Karpas-422 (cell line): ENCODE measurements at regions not wholly inside any gene's neighbourhood (a gene's known extent, or its start where the extent isn't known, plus 50 kb on each side); places are given as distances from the start of the nearest gene placed in this dataset.
"Not testable (repeated sequence)": the region's sequence is repeated elsewhere in the genome, so short reads cannot be mapped to it uniquely, and the experiment has no call there.

Source experiments
- DNase-seq: peaks from one replicate; pipeline ENCODE4 v3.0.0-alpha.2; 2015
- H2AFZ ChIP-seq: fragments of 200-600 bp; sonication (generic); 2 replicates; pipeline ENCODE4 v1.6.1; 2014; ENCODE audit warnings: antibody characterized with exemption, low read length, mixed read lengths
- H3K27ac ChIP-seq: fragments of 200-600 bp; sonication (generic); 2 replicates; pipeline ENCODE4 v1.5.1; 2014; ENCODE audit warnings: mild to moderate bottlenecking, low read length, moderate library complexity
- H3K27me3 ChIP-seq: fragments of 200-600 bp; sonication (generic); 2 replicates; pipeline ENCODE4 v1.6.1; 2014; ENCODE audit warnings: low read length, mixed read lengths
- H3K36me3 ChIP-seq: fragments of 200-600 bp; sonication (generic); 2 replicates; pipeline ENCODE4 v1.6.1; 2014; ENCODE audit warnings: low read length, mixed read lengths; ENCODE audit not compliant: insufficient read depth
- H3K4me1 ChIP-seq: fragments of 200-600 bp; sonication (generic); 2 replicates; pipeline ENCODE4 v1.6.1; 2014; ENCODE audit warnings: mild to moderate bottlenecking, low read length, mixed read lengths
- H3K4me2 ChIP-seq: fragments of 200-600 bp; sonication (generic); 2 replicates; pipeline ENCODE4 v1.6.1; 2014; ENCODE audit warnings: low read length, low read depth, mild to moderate bottlenecking; ENCODE audit not compliant: poor library complexity, severe bottlenecking
- H3K4me3 ChIP-seq: fragments of 200-600 bp; sonication (generic); 2 replicates; pipeline ENCODE4 v1.5.1; 2014; ENCODE audit warnings: mild to moderate bottlenecking, antibody characterized with exemption, low read length, mixed read lengths
- H3K79me2 ChIP-seq: fragments of 200-600 bp; sonication (generic); 2 replicates; pipeline ENCODE4 v1.6.1; 2014; ENCODE audit warnings: mild to moderate bottlenecking, low read length, mixed read lengths
- H3K9ac ChIP-seq: fragments of 200-600 bp; sonication (generic); 2 replicates; pipeline ENCODE4 v1.6.0; 2014; ENCODE audit warnings: low read length
- H3K9me2 ChIP-seq: fragments of 200-600 bp; sonication (generic), shearing (Covaris generic); replicated peaks from 2 replicates; pipeline ENCODE4 v1.6.0; 2014; ENCODE audit warnings: mild to moderate bottlenecking, low read length, moderate library complexity; ENCODE audit not compliant: insufficient read depth
- H3K9me3 ChIP-seq: fragments of 300-700, 200-600 bp; sonication (generic); 2 replicates; pipeline ENCODE4 v1.6.1; 2014; ENCODE audit warnings: low read length, mixed read lengths
- H4K20me1 ChIP-seq: fragments of 200-600 bp; sonication (generic); 2 replicates; pipeline ENCODE4 v1.6.1; 2014; ENCODE audit warnings: mild to moderate bottlenecking, antibody characterized with exemption, low read length, low read depth; ENCODE audit not compliant: insufficient read depth

DNA sequence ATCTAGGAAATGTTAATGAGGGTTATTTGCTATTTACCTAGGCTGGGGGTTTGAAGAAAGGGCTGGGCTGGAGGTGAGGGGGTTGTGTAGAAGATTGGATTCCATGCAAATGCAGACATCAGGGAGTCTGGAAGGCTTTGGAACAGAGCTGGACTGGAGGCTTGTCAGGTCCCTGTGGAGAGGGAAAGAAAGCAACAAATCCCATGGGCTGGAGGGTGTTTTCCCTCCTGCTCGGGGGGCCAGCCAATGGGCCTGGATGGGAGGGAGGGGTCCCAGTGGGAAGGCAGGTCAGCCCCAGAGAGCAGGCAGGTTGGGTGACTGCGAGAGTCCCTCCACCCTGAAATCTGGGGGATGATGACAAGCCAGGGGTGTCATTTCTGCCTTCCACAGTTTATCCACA, 431.8 kb downstream of the RPS24 start:
- no peaks in the 10 kb centered on the region for H3K9me3 ChIP-seq
- H3K4me3 ChIP-seq, result no peak overlapping the region
- no peaks in the 10 kb centered on the region for H3K9me2 ChIP-seq
- H3K27ac ChIP-seq, result no peak overlapping the region
- H3K9ac ChIP-seq, result no peak overlapping the region
- no peak overlapping the region for H2AFZ ChIP-seq
- H3K79me2 ChIP-seq, result no peaks in the 10 kb centered on the region
- no peaks in the 10 kb centered on the region for H4K20me1 ChIP-seq
- no peaks in the 10 kb centered on the region for H3K36me3 ChIP-seq
- no peaks in the 10 kb centered on the region for H3K4me1 ChIP-seq
- no peak for DNase-seq
- no peaks in the 10 kb centered on the region for H3K27me3 ChIP-seq
- H3K4me2 ChIP-seq, result no peak overlapping the region

DNA sequence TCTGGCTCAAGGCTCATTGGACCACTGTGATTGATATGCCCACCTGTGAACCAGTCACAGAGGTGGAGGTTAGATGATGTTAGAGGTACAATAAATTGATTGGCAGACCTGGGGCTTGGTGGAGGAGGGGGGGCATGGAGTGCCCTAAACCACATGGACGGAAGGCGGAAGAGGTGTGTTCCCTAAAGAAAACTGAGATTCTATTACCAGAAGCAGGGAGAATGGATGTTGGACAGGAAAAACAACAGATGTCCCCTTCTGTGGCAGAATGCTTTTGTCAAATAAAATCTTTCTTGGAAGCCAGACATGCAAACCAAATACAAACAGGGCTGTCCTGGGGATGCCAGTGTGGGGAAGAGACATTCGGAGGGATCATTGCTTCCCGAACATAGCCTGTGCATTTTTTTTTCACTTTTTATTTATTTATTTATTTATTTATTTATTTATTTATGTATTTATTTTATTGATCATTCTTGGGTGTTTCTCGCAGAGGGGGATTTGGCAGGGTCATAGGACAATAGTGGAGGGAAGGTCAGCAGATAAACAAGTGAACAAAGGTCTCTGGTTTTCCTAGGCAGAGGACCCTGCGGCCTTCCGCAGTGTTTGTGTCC, 433.9 kb downstream of the RPS24 start:
- no peak overlapping the region for H3K9ac ChIP-seq
- H4K20me1 ChIP-seq, result no peaks in the 10 kb centered on the region
- H3K79me2 ChIP-seq, result no peaks in the 10 kb centered on the region
- H3K27me3 ChIP-seq, result no peaks in the 10 kb centered on the region
- H2AFZ ChIP-seq, result no peak overlapping the region
- H3K4me3 ChIP-seq, result no peak overlapping the region
- no peak overlapping the region for H3K4me2 ChIP-seq
- no peaks in the 10 kb centered on the region for H3K4me1 ChIP-seq
- no peaks in the 10 kb centered on the region for H3K9me2 ChIP-seq
- no peaks in the 10 kb centered on the region for H3K36me3 ChIP-seq
- no peak for DNase-seq
- H3K27ac ChIP-seq, result no peak overlapping the region
- H3K9me3 ChIP-seq, result no peaks in the 10 kb centered on the region

DNA sequence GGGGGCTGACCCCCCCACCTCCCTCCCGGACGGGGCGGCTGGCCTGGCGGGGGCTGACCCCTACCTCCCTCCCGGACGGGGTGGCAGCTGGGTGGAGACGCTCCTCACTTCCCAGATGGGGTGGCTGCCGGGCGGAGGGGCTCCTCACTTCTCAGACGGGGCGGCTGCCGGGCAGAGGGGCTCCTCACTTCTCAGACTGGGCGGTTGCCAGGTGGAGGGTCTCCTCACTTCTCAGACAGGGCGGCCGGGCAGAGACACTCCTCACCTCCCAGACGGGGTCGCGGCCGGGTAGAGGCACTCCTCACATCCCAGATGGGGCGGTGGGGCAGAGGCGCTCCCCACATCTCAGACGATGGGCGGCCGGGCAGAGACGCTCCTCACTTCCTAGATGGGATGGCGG, 435.1 kb downstream of the RPS24 start:
- H3K27ac ChIP-seq, H2AFZ ChIP-seq, H3K36me3 ChIP-seq, H3K27me3 ChIP-seq, H3K79me2 ChIP-seq, H4K20me1 ChIP-seq, H3K9me2 ChIP-seq, H3K4me2 ChIP-seq, H3K4me1 ChIP-seq, H3K9ac ChIP-seq, H3K4me3 ChIP-seq, H3K9me3 ChIP-seq, DNase-seq: not testable (repeated sequence)

DNA sequence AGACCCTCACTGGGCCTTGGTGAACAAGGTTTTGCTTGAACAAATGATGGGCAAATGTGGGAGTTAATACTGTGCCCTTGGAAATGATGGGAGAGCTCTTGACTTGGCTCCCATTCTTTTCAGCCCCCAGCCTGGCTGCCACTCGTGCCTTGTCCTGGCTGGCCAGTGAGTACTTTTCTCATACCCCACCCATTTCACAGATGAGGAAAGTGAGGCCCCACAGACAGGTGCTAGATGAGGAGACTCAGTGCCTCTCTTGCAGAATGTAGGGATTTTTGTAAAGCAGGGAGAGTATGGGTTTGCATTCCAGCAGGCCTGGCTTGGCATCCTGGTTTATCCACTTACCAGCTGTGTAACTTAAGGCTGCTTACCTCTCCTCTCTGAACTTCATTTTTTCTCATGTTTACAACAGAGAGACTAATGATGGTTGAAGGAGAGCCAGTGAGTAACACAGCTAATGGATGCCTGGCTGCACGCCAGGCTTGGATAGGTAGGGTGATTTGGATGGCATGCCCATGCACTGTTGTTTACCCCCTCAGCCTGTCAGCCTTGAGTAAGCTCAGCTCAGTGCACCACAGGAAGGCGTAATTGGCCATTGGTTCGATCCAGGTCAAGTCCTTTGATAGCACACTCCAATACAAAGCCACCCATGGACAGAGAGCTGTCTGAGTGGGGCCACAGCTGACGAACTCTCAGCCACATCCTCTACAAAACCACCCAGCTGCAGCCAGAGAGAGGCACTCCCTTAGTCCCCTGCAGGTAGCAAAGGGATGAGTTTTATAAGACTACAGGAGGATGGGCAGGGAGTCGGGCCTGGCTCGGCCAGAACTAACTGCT, 436.8 kb downstream of the RPS24 start:
- Histone ChIP-seq H3K4me1 (no peaks in the 10 kb centered on the region), H4K20me1 (no peaks in the 10 kb centered on the region), H3K4me2 (no peak overlapping the region), H2AFZ (no peak overlapping the region), H3K36me3 (no peaks in the 10 kb centered on the region), H3K9ac (no peak overlapping the region), H3K9me2 (no peaks in the 10 kb centered on the region), H3K27me3 (no peaks in the 10 kb centered on the region), H3K4me3 (no peak overlapping the region), H3K27ac (no peak overlapping the region), H3K79me2 (no peaks in the 10 kb centered on the region), H3K9me3 (no peaks in the 10 kb centered on the region)
- DNase-seq, result no peak

DNA sequence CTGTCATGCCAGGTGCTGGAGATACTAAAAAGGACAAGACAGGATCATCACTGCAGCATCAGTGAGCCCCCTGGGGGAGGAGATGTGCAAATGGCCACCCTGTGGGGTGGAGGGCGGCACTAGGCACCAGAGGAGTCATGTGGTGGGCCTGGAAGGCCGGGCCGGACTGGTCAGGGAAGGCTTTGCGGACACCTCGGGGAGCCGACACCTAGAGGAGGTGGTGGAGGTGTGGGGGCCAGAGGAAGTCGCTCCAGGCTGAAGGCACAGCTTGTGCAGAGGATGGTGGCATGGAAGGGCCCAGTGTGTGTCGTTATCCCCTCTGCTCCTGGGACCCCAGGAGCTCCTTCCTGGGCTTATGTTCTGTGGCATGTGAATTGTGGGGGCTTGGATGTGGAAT, 437.7 kb downstream of the RPS24 start:
- no peak overlapping the region for H3K9ac ChIP-seq
- H4K20me1 ChIP-seq, result no peaks in the 10 kb centered on the region
- H3K36me3 ChIP-seq, result no peaks in the 10 kb centered on the region
- H2AFZ ChIP-seq, result no peak overlapping the region
- no peaks in the 10 kb centered on the region for H3K4me1 ChIP-seq
- no peaks in the 10 kb centered on the region for H3K27me3 ChIP-seq
- no peak for DNase-seq
- H3K9me2 ChIP-seq, result no peaks in the 10 kb centered on the region
- no peaks in the 10 kb centered on the region for H3K79me2 ChIP-seq
- H3K27ac ChIP-seq, result no peak overlapping the region
- H3K4me2 ChIP-seq, result no peak overlapping the region
- no peak overlapping the region for H3K4me3 ChIP-seq
- H3K9me3 ChIP-seq, result no peaks in the 10 kb centered on the region

DNA sequence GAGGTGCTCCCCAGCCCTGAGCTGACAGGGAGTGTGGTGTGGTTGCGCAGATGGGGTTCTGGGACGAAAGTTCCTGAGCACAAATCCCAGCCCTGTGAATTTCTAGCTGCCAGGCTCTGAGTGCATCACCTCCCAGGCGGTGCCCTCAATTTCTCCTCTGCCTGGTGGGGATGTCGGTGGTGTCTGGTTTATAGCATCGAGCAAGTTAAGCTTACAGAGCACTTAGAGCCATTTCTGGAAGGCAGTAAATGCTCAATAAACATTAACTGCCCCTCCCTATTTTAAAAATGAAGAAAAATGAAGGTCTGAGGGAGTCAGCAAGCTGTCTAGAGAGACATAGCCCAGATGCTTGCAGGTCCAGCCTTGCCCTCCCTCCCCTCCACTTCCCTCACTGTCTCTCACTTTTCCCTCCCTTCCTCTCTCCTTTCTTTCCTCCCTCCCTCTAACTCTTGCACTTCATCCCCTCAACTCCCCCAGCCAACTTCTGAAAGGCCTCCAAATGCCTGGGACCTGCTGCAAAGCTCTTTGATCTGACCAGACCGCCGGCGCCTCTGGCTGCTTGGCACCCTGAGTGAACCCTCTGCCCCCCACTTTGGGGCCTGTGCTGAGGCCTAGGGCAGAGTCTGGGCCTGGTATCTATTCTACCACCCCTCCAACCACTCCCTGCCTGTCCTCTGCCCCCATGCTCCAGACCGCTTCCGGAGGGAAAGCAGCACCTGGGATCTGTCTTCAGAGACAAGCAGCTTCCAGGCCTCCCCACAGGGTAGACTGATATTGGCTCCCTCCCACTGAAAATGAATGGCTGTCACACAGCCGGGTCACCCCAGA, 438.3 kb downstream of the RPS24 start:
- Histone ChIP-seq H3K27ac (no peak overlapping the region), H3K9me2 (no peaks in the 10 kb centered on the region), H4K20me1 (no peaks in the 10 kb centered on the region), H3K4me2 (no peak overlapping the region), H3K4me3 (no peak overlapping the region), H3K9me3 (no peaks in the 10 kb centered on the region), H3K36me3 (no peaks in the 10 kb centered on the region), H3K9ac (no peak overlapping the region), H3K79me2 (no peaks in the 10 kb centered on the region), H3K27me3 (no peaks in the 10 kb centered on the region), H2AFZ (no peak overlapping the region), H3K4me1 (peaks cover 4% of the 10 kb centered on the region; the same call in 1 of the 2 replicates)
- DNase-seq, result no peak

DNA sequence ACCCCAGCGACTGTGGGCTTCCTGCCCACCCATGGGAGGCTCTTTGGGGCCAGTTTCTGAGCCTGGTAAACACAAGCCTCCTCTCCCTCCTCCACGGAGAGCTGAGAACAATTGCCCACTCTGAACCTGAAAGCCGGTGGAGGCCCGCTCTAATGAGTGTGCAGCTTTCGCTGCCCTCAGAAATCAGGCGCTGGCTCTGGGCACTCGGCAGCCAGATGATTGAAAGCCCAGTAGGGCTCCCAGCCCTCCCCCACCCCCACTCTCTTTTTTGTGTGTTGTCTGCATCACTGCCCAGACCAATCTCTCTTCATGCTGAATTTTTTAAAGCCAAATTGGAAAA, 438.9 kb downstream of the RPS24 start:
- no peak overlapping the region for H3K9ac ChIP-seq
- H3K27me3 ChIP-seq, result no peaks in the 10 kb centered on the region
- no peak for DNase-seq
- no peak overlapping the region for H3K27ac ChIP-seq
- H3K79me2 ChIP-seq, result no peaks in the 10 kb centered on the region
- no peak overlapping the region for H2AFZ ChIP-seq
- no peak overlapping the region for H3K4me3 ChIP-seq
- no peaks in the 10 kb centered on the region for H4K20me1 ChIP-seq
- no peaks in the 10 kb centered on the region for H3K36me3 ChIP-seq
- H3K4me2 ChIP-seq, result no peak overlapping the region
- H3K9me3 ChIP-seq, result no peaks in the 10 kb centered on the region
- H3K4me1 ChIP-seq, result peaks cover 10% of the 10 kb centered on the region; the same call in 1 of the 2 replicates
- no peaks in the 10 kb centered on the region for H3K9me2 ChIP-seq

DNA sequence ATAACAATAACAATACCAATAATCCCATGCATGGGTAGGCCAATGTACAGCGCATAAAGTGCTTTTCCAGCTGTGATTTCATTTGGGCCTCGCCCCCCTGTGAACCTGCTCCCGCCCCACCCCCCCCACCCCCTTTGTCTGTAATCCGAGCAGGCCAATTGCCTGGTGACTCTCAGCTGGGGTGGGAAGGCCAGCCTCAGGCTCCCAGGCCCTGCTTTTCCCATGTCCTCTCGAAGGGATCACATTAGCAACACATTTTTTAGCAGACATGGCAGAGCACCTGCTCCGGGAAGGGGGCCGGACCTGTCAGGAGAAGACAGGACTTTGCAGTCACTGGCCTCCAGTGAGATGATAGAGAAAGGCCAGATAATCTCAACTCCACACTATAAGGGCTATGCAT, 439.3 kb downstream of the RPS24 start:
- H3K4me2 ChIP-seq, result no peak overlapping the region
- no peak overlapping the region for H2AFZ ChIP-seq
- no peak for DNase-seq
- no peaks in the 10 kb centered on the region for H3K9me3 ChIP-seq
- no peak overlapping the region for H3K9ac ChIP-seq
- H3K4me1 ChIP-seq, result peaks cover 10% of the 10 kb centered on the region; the same call in 1 of the 2 replicates
- no peaks in the 10 kb centered on the region for H3K36me3 ChIP-seq
- no peaks in the 10 kb centered on the region for H3K79me2 ChIP-seq
- H3K27me3 ChIP-seq, result no peaks in the 10 kb centered on the region
- H4K20me1 ChIP-seq, result no peaks in the 10 kb centered on the region
- H3K27ac ChIP-seq, result no peak overlapping the region
- no peak overlapping the region for H3K4me3 ChIP-seq
- no peaks in the 10 kb centered on the region for H3K9me2 ChIP-seq
